GM23248 (cell line): ENCODE measurements at regions not wholly inside any gene's neighbourhood (a gene's known extent, or its start where the extent isn't known, plus 50 kb on each side); places are given as distances from the start of the nearest gene placed in this dataset.

ENCODE experiments used
- EZH2 ChIP-seq: fragments of 200-600 bp; sonication (generic); IDR thresholded peaks from 2 replicates; pipeline ENCODE4 v1.6.1; 2018; ENCODE audit warnings: antibody characterized with exemption, mild to moderate bottlenecking; ENCODE audit not compliant: insufficient read depth, poor library complexity, severe bottlenecking
- EZH2phosphoT487 ChIP-seq: fragments of 200-600 bp; sonication (generic); IDR thresholded peaks from 2 replicates; pipeline ENCODE4 v1.6.1; 2018; ENCODE audit warnings: antibody characterized with exemption, moderate library complexity, mild to moderate bottlenecking, low read depth; ENCODE audit not compliant: insufficient read depth

DNA sequence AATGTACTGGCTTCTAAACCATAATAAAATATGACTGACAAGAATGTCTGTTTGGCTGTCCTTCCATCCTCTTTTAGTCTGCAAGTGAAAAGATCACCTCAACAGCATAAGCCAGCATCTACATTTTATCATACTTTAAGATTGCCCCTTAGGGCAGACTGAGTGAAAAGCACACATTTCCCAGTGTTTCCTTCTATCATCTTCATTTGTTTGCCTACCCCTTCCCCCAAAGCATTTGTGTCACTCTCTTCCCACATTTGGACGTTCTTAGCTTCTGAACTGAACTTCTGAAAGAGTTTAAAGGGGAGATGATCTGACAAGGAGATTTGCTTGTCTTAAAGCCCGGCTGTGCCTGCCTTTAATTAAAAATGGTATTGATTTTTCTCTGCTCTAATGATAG lies 322.2 kb downstream of the SPATA17 start:
- TF ChIP-seq EZH2phosphoT487 (no peak), EZH2 (no peak)
